GM12872 (cell line): ENCODE measurements at regions not wholly inside any gene's neighbourhood (a gene's known extent, or its start where the extent isn't known, plus 50 kb on each side); places are given as distances from the start of the nearest gene placed in this dataset.

Experiments
- TF ChIP-seq, protein P1 (sequence below): IDR thresholded peaks from 3 replicates; pipeline ENCODE4 v1.5.1; 2011; ENCODE audit warnings: low read depth, mild to moderate bottlenecking, low read length, moderate library complexity; ENCODE audit not compliant: insufficient read depth

DNA sequence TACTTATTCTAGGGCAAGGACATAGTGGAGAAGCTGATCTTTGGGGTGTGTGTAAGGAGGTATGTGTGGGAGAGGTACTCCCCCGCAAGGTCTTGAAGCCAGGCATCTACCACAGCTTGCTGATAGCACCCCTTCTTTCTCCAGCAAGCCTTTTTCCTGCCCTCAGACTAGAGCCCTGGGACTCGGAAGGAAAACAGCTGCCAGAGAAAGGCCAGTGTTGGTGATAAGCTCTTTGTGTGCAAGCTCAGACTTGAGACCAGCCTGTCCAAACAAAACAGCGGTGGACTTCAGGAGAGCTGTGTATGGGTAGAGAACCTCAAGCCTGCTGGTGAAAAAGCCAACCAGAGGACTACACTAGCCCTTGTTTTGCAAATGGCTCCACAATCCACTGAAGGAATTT is 1028.6 kb downstream of the MCTP2 start:
- TF ChIP-seq, protein P1, sequence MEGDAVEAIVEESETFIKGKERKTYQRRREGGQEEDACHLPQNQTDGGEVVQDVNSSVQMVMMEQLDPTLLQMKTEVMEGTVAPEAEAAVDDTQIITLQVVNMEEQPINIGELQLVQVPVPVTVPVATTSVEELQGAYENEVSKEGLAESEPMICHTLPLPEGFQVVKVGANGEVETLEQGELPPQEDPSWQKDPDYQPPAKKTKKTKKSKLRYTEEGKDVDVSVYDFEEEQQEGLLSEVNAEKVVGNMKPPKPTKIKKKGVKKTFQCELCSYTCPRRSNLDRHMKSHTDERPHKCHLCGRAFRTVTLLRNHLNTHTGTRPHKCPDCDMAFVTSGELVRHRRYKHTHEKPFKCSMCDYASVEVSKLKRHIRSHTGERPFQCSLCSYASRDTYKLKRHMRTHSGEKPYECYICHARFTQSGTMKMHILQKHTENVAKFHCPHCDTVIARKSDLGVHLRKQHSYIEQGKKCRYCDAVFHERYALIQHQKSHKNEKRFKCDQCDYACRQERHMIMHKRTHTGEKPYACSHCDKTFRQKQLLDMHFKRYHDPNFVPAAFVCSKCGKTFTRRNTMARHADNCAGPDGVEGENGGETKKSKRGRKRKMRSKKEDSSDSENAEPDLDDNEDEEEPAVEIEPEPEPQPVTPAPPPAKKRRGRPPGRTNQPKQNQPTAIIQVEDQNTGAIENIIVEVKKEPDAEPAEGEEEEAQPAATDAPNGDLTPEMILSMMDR: no peak

DNA sequence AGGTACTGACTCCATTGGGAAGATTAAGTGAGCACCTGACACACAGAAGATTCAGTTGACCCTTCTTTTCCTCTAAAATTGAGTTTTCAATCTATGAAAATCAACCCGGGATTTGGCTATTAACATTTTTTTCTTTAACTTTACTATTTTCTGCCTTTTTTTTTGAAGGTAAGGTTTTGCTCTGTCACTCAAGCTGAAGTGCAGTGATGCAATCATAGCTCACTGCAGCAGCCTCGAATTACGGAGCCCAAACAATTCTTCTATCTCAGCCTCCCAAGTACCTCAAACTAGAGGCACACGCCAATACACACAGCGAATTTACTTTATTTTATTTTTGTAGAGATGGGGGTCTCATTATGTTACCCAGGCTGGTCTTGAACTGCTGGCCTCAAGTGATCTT is 1029.5 kb downstream of the MCTP2 start:
- TF ChIP-seq, protein P1: no peak

DNA sequence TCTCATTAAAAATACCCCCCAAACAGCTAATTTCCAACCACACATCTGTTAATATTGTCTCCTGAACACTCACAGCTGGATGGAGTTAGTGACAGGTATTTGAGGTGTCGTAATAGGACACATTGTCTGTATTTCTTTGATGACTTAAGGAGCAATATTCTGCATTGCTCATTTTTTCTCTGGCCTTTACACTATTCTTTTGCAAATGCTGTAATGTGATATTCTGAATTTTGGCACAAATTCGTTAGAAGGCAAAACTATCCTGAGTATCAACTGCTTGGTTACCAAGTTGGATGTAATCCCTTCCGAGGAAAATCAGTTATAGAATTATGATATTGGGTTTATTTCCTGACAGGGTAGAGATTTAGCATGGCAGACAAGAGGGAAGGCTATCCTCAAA is 1030.2 kb downstream of the MCTP2 start:
- TF ChIP-seq, protein P1: no peak

DNA sequence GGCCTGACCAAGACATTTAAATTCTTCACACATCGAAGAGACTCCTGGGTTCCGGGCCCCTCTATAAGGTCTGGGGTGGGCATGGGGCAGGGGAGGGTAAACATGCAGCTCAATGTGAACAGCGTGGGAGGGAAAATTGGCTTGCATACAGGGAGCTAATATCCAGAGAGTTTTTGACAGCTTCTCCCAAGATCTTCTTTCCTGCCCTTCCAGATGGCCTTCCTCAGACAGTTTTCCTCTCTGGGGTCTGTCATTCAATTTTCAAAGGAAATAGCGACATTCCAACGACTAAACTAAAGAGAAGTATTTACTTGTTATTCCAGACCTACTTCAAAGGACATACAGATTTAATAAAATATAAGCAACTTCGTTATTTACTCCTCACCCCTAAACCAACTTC is 1030.6 kb downstream of the MCTP2 start:
- TF ChIP-seq, protein P1: no peak

DNA sequence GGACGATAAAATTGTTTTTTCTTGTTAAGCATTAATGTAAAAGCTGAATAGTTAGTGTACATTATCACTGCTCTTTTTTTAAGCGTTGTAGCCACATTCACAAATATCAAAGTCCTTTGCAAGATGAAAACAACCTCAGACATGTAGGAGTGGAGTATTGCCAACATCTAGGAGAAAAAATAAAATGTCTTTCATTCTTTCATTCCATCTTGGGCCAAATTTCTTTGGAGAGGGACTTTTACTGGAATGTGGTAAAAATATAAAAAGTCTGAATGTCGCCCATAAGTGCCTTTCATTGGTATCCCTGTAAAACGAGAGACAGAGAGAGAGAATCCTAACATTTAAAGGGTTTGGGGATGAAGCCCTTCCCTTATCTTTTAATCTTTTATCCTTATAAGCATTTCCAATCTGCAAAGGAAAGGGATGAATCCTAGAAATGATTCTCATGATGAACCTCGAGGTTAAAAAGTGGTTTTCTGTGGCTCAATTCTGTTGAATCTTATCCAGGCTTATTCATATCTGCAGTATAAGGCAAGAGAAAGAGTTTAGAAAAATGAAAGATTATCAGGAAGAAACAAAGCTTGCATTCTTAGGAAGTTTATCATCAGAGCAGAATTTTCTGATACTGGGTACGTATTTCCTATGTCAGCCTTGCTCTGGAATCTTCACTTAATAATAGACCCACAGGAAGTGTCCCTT is 1031.7 kb downstream of the MCTP2 start:
- TF ChIP-seq, protein P1: no peak

DNA sequence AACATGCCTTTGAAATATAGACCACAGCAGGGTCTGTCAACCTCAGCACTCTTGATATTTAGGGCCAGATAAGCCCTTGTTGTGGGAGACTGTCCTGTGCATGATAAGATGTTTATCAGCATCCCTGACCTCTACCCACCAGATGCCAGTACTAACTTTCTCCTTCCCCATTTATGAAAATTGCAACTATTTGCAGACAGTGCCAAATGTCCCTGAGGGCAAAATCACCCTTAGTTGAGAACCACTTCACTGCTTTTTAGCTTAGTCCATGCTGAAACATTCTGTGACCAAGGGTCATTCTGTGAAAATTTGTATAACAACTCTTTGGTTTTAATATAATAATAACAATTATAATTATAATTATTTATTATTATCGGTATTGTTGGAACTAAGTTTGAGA is 1032.4 kb downstream of the MCTP2 start:
- TF ChIP-seq, protein P1: no peak

DNA sequence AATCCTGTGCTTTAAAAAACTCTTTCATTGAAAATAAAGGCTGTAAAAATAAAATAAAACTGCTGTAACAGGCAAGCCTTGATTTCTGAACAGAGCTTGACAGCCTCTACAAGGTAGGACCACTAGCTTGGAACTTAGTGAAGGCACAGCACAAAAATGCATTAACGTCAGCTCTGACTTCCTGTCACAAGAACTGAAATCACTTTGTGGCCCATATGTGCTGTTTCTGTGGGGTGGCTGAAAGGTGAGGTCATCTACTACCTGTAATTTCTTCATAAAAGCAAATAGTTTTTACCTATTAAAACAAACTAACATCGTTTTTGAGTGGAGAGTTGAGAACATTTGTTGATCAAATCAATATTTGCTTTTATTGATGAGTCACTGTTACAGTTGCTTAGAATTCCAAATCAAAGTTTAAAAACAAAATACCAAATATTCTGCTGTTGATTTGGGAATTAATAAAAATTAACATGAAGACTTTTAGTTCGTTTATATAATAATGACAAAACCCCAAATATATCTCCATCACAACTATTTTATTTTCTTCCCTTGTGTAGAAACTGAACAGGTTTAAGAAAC is 1034.1 kb downstream of the MCTP2 start:
- TF ChIP-seq, protein P1: no peak
